HepG2 (cell line): ENCODE measurements at regions not wholly inside any gene's neighbourhood (a gene's known extent, or its start where the extent isn't known, plus 50 kb on each side); places are given as distances from the start of the nearest gene placed in this dataset.

Experiments
- ATAC-seq: fragments of 200-7000 bp; cut with Tn5 transposase; 3 replicates; pipeline ENCODE4 v1.9.1; 2020; ENCODE audit warnings: mild to moderate bottlenecking, moderate library complexity
- BruUV-seq: library from RNA; stranded (reverse); fragments of 400-500 nt; replicated peaks from 2 replicates; lab custom pipeline; 2021; lab: Mats Ljungman, UMichigan
- CTCF ChIA-PET: fragments of 300-600 bp; formaldehyde crosslinking; extraction: SDS; loops from one replicate; lab custom pipeline; 2021; ENCODE audit warnings: low total read pairs, inconsistent platforms, low intra/inter-chr PET ratio; lab: Yijun Ruan, JAX
- POLR2A ChIA-PET: fragments of 350-600 bp; sonication (Branson Sonifier 250); formaldehyde crosslinking; loops from one replicate; lab custom pipeline; 2020; ENCODE audit warnings: antibody characterized with exemption, inconsistent platforms; lab: Yijun Ruan, JAX
- DNase-seq: peaks from one replicate; pipeline ENCODE4 v3.0.0-alpha.2; 2015; ENCODE audit warnings: low spot score
- FAIRE-seq: peaks from 3 replicates; lab custom pipeline; 2011; peaks lifted over from hg19 to GRCh38; lab: Jason Lieb, UNC
- H2AFZ ChIP-seq: one replicate; pipeline ENCODE4 v1.6.1; 2011; ENCODE audit warnings: low read length, inconsistent platforms
- H3K27ac ChIP-seq: fragments of 300-600 bp; 3 replicates; pipeline ENCODE4 v1.8.0; 2011; ENCODE audit warnings: mixed run types, mild to moderate bottlenecking, mixed read lengths, low read length, inconsistent platforms; ENCODE audit not compliant: insufficient read depth; ENCODE audit errors: extremely low read length
- H3K27me3 ChIP-seq, 2 experiments: fragments of 200-600 bp in 1 of 2; 2 replicates in 1 of 2; 3 replicates in 1 of 2; pipeline versions ENCODE4 v1.6.0 to v1.8.0; 2011; ENCODE audit warnings: low read length in 2 of 2, mild to moderate bottlenecking in 2 of 2, moderate library complexity in 2 of 2, inconsistent platforms in 1 of 2; ENCODE audit not compliant: insufficient read depth in 2 of 2, control insufficient read depth in 1 of 2
- H3K36me3 ChIP-seq, 2 experiments: fragments of 200-600 bp in 1 of 2; replicated peaks in 1 of 2; 2 replicates in 1 of 2; 3 replicates in 1 of 2; pipeline versions ENCODE4 v1.5.1 to v1.8.0; 2011; ENCODE audit warnings: low read length in 2 of 2, inconsistent platforms in 1 of 2; ENCODE audit not compliant: insufficient read depth in 2 of 2, control insufficient read depth in 1 of 2
- H3K4me1 ChIP-seq: 2 replicates; pipeline ENCODE4 v1.5.1; 2012; ENCODE audit warnings: low read length, inconsistent platforms; ENCODE audit not compliant: insufficient read depth
- H3K4me2 ChIP-seq: 2 replicates; pipeline ENCODE4 v1.6.0; 2011; ENCODE audit warnings: low read depth, low read length, inconsistent platforms
- H3K4me3 ChIP-seq, 3 experiments: fragments of 200-600 bp in 1 of 3; sonication (generic), shearing (Covaris generic) in 1 of 3; replicated peaks in 1 of 3; 2 replicates each; pipeline ENCODE4 v1.5.1; 2011 to 2016; ENCODE audit warnings: low read length in 3 of 3, inconsistent platforms in 2 of 3, low read depth in 2 of 3, mild to moderate bottlenecking in 2 of 3, control low read depth in 1 of 3, mixed read lengths in 1 of 3; ENCODE audit not compliant: insufficient read depth in 1 of 3
- H3K79me2 ChIP-seq: one replicate; pipeline ENCODE4 v1.6.1; 2011; ENCODE audit warnings: low read length, inconsistent platforms; ENCODE audit not compliant: insufficient read depth
- H3K9ac ChIP-seq: 2 replicates; pipeline ENCODE4 v1.6.0; 2011; ENCODE audit warnings: mild to moderate bottlenecking, low read depth, low read length, inconsistent platforms; ENCODE audit not compliant: insufficient read depth
- H3K9me3 ChIP-seq: 2 replicates; pipeline ENCODE4 v1.5.1; 2012; ENCODE audit warnings: mild to moderate bottlenecking, low read length
- H4K20me1 ChIP-seq: 2 replicates; pipeline ENCODE4 v1.6.0; 2011; ENCODE audit warnings: inconsistent platforms, mild to moderate bottlenecking, low read length, moderate library complexity; ENCODE audit not compliant: insufficient read depth
- ATAD3A ChIP-seq: sonication (generic); formaldehyde crosslinking; IDR thresholded peaks from 2 replicates; pipeline ENCODE4 v1.4.0; 2020; ENCODE audit warnings: missing genetic modification reagents
- CENPT ChIP-seq: sonication (generic); formaldehyde crosslinking; IDR thresholded peaks from 2 replicates; pipeline ENCODE4 v1.8.0; 2022; ENCODE audit warnings: low read depth, mild to moderate bottlenecking, moderate library complexity, missing genetic modification reagents
- CTCF ChIP-seq: sonication (generic); formaldehyde crosslinking; IDR thresholded peaks from 2 replicates; pipeline ENCODE4 v1.5.0; 2020; ENCODE audit warnings: mild to moderate bottlenecking, missing genetic modification reagents, moderate library complexity
- FOXJ3 ChIP-seq: sonication (generic); formaldehyde crosslinking; IDR thresholded peaks from 2 replicates; pipeline ENCODE4 v1.4.0; 2020; ENCODE audit warnings: missing genetic modification reagents, mild to moderate bottlenecking, borderline replicate concordance
- ISL2 ChIP-seq: sonication (generic); formaldehyde crosslinking; IDR thresholded peaks from 2 replicates; pipeline ENCODE4 v1.5.0; 2020; ENCODE audit warnings: missing genetic modification reagents
- JARID2 ChIP-seq: sonication (generic); formaldehyde crosslinking; IDR thresholded peaks from 2 replicates; pipeline ENCODE4 v1.8.1; 2023; ENCODE audit warnings: missing genetic modification reagents, inconsistent platforms; ENCODE audit not compliant: insufficient replicate concordance
- KLF13 ChIP-seq: sonication (generic); formaldehyde crosslinking; IDR thresholded peaks from 2 replicates; pipeline ENCODE4 v1.4.0; 2020; ENCODE audit warnings: mild to moderate bottlenecking, missing genetic modification reagents
- MLLT10 ChIP-seq: sonication (generic); formaldehyde crosslinking; IDR thresholded peaks from 2 replicates; pipeline ENCODE4 v1.4.0; 2020; ENCODE audit warnings: missing genetic modification reagents
- SRY ChIP-seq: sonication (generic); formaldehyde crosslinking; IDR thresholded peaks from 2 replicates; pipeline ENCODE4 v1.8.0; 2022; ENCODE audit warnings: mild to moderate bottlenecking, missing genetic modification reagents
- SSRP1 ChIP-seq: IDR thresholded peaks from 2 replicates; pipeline ENCODE4 v1.6.1; 2016; ENCODE audit warnings: control low read depth
- TAF1 ChIP-seq: sonication (generic); formaldehyde crosslinking; IDR thresholded peaks from 2 replicates; pipeline ENCODE4 v1.4.0; 2020; ENCODE audit warnings: missing genetic modification reagents
- TFAP4 ChIP-seq: sonication (generic); IDR thresholded peaks from 2 replicates; pipeline ENCODE4 v1.6.1; 2016; ENCODE audit warnings: low read depth, borderline replicate concordance
- THYN1 ChIP-seq: sonication (generic); formaldehyde crosslinking; IDR thresholded peaks from 2 replicates; pipeline ENCODE4 v1.8.1; 2023; ENCODE audit warnings: low read depth, mild to moderate bottlenecking, moderate library complexity, missing genetic modification reagents, borderline replicate concordance
- ZKSCAN1 ChIP-seq: fragments of 150-350 bp; IDR thresholded peaks from 2 replicates; pipeline ENCODE4 v1.6.1; 2014; ENCODE audit warnings: low read length
- ZNF430 ChIP-seq: sonication (generic); formaldehyde crosslinking; IDR thresholded peaks from 2 replicates; pipeline ENCODE4 v1.9.0; 2021; ENCODE audit warnings: mild to moderate bottlenecking, missing genetic modification reagents
- ZNF547 ChIP-seq: sonication (generic); formaldehyde crosslinking; IDR thresholded peaks from 2 replicates; pipeline ENCODE4 v1.5.1; 2020; ENCODE audit warnings: mild to moderate bottlenecking, missing genetic modification reagents
- ZNF652 ChIP-seq: IDR thresholded peaks from 2 replicates; pipeline ENCODE4 v1.6.1; 2016; ENCODE audit warnings: low read depth, borderline replicate concordance
- ZNF792 ChIP-seq: IDR thresholded peaks from 2 replicates; pipeline ENCODE4 v1.6.1; 2016
- WGBS: methylation state at CpG from one replicate; pipeline ENCODE4 v1.1.6; 2017; ENCODE audit warnings: low lambda C conversion rate; 5-methylcytosine and 5-hydroxymethylcytosine counted together
- in situ Hi-C: cut with HindIII; loops from 2 replicates; pipeline ENCODE4 v1.10.0; 2017; ENCODE audit warnings: low pct_unique_long_range_greater_than_20kb; ENCODE audit not compliant: extremely low pct_ligation_motif_present
- intact Hi-C: fragments of 100-400 bp; cut with micrococcal nuclease; formaldehyde crosslinking; loops from one replicate; pipeline ENCODE4 v1.10.0; 2022; ENCODE audit not compliant: unreplicated experiment

- Histone ChIP-seq H3K27me3 (no peaks in the 10 kb centered on the region), H3K9me3 (no peaks in the 10 kb centered on the region), H3K4me2 (no peak overlapping the region), H3K4me3 (no peak overlapping the region), H3K4me1 (peaks cover 6% of the 10 kb centered on the region; the same call in 1 of the 2 replicates), H3K27ac (no peak overlapping the region), H4K20me1 (no peaks in the 10 kb centered on the region), H3K79me2 (no peaks in the 10 kb centered on the region), H3K9ac (no peak overlapping the region), H3K36me3 (no peaks in the 10 kb centered on the region), H2AFZ (no peak overlapping the region)
- BruUV-seq, result no TSS peak
- intact Hi-C loops (no loop called here), in situ Hi-C loops (no loop called here)
- DNase-seq, result no peak
- TF ChIP-seq ZNF652, result no peak
- TF ChIP-seq CTCF (CRISPR knock-in tag), result 0 out of 2 replicates have a peak, but pooled peaks have one; percentile 11
- ChIA-PET CTCF (no interaction called here), POLR2A (no interaction called here)
- 69% methylated on average over 3 of the region's 3 CpGs for WGBS
- no peak for ATAC-seq
- no peak for FAIRE-seq
Observed at GRCh38 chr15:53351373-53351772, 408.1 kb downstream of the WDR72 start.

GRCh38 chr15:53346583-53346982 is 412.9 kb downstream of the WDR72 start:
- 45% methylated on average over 3 of the region's 3 CpGs for WGBS
- in situ Hi-C loops, result no loop called here
- no peak for ATAC-seq
- no peak overlapping the region for H3K9ac ChIP-seq
- H4K20me1 ChIP-seq, result no peaks in the 10 kb centered on the region
- H3K9me3 ChIP-seq, result no peaks in the 10 kb centered on the region
- no peak overlapping the region for H2AFZ ChIP-seq
- H3K36me3 ChIP-seq, result no peaks in the 10 kb centered on the region
- no peak for DNase-seq
- H3K79me2 ChIP-seq, result no peaks in the 10 kb centered on the region
- FAIRE-seq, result no peak
- BruUV-seq, result no TSS peak
- no peaks in the 10 kb centered on the region; a peak in 1 of 5 replicates for H3K27me3 ChIP-seq
- H3K27ac ChIP-seq, result no peak overlapping the region
- POLR2A ChIA-PET, result no interaction called here
- H3K4me2 ChIP-seq, result no peak overlapping the region
- CTCF ChIA-PET, result no interaction called here
- no peak overlapping the region for H3K4me3 ChIP-seq
- H3K4me1 ChIP-seq, result peaks cover 21% of the 10 kb centered on the region
- intact Hi-C loops, result no loop called here
- TF ChIP-seq SRY (CRISPR knock-in tag), result no peak
- no peak for TF ChIP-seq ZKSCAN1
- no peak for TF ChIP-seq SSRP1 (CRISPR knock-in tag)
- no peak for TF ChIP-seq MLLT10 (CRISPR knock-in tag)
- no peak for TF ChIP-seq KLF13
- TF ChIP-seq FOXJ3, result no peak
- TF ChIP-seq ZNF430 (CRISPR knock-in tag), result no peak
- no peak for TF ChIP-seq ZNF792 (CRISPR knock-in tag)
- TF ChIP-seq ISL2, result no peak
- no peak for TF ChIP-seq THYN1 (CRISPR knock-in tag)
- TF ChIP-seq JARID2 (CRISPR knock-in tag), result no peak
- TF ChIP-seq TAF1 (CRISPR knock-in tag), result no peak
- TF ChIP-seq CENPT, result no peak
- TF ChIP-seq ATAD3A (CRISPR knock-in tag), result no peak
- TF ChIP-seq ZNF547 (CRISPR knock-in tag), result no peak
- TF ChIP-seq TFAP4, result no peak
